Left lung (tissue), 4 donors: ENCODE measurements at regions not wholly inside any gene's neighbourhood (a gene's known extent, or its start where the extent isn't known, plus 50 kb on each side); places are given as distances from the start of the nearest gene placed in this dataset.
A peak's percentile ranks its signal among the peaks of the same experiment; 100 is the strongest.

Experiments
- ATAC-seq: fragments of 200-7000 bp; cut with Tn5 transposase; one replicate; pipeline ENCODE4 v1.9.1; 2020; ENCODE audit warnings: moderate library complexity
- DNase-seq, 4 donors: peaks; one replicate each; pipeline ENCODE4 v3.0.0-alpha.2; 2013 to 2020
- H3K27ac ChIP-seq, 2 donors: fragments of 200-600 bp; sonication (generic) in 1 of 2; one replicate each; pipeline versions ENCODE4 v1.5.0 to v1.8.0; 2020 to 2021
- H3K27me3 ChIP-seq, 2 donors: fragments of 200-600 bp; sonication (generic) in 1 of 2; one replicate each; pipeline versions ENCODE4 v1.5.0 to v1.8.0; 2020 to 2021
- H3K36me3 ChIP-seq, 2 donors: fragments of 200-600 bp; sonication (generic) in 1 of 2; one replicate each; pipeline versions ENCODE4 v1.5.0 to v1.8.0; 2020 to 2021
- H3K4me1 ChIP-seq, 2 donors: fragments of 200-600 bp; one replicate each; pipeline ENCODE4 v1.8.0; 2021
- H3K4me3 ChIP-seq, 2 donors: fragments of 200-600 bp; sonication (generic) in 1 of 2; one replicate each; pipeline versions ENCODE4 v1.5.0 to v1.8.0; 2020 to 2021; ENCODE audit warnings: mild to moderate bottlenecking in 1 of 2
- H3K9me3 ChIP-seq, 2 donors: fragments of 200-600 bp; sonication (generic) in 1 of 2; one replicate each; pipeline versions ENCODE4 v1.5.0 to v1.8.0; 2020 to 2021
- intact Hi-C, 2 donors: fragments of 100-400 bp; cut with DNase I; formaldehyde crosslinking; loops; one replicate each; pipeline versions ENCODE4 v1.11.2 to v1.14.2; 2022
- TF ChIP-seq, protein P1 (sequence below), 2 donors: fragments of 200-600 bp; sonication (generic) in 1 of 2; IDR thresholded peaks; one replicate each; pipeline versions ENCODE4 v1.5.0 to v1.8.0; 2021; ENCODE audit warnings: antibody characterized with exemption in 2 of 2
- donor health status: DM: no; HTN: yes; CAD: no.
- donor health status: DM: no; HTN: no; CAD: no.

DNA sequence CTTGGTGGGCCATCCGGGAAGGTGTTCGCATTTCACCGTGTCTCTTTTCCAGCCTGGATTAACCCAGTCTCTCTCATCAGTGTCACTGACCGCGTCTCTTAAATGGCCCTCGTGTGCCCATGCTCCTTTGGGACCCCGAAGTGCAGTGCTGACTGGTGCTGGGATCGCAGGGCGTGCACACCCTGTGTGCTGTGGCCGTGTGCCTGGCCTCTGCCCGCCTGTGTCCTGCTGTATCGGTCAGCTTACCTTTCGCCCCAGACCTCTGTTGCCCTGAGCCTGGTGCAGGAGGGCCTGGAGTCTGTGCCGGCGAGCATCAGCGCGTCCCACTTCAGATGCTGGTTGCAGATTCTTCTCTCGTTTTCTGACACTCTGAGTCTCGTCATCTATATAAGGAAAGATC is 68.3 kb upstream of the HGFAC start:
- Histone ChIP-seq H3K36me3 (peaks cover 0 to 5% of the 10 kb centered on the region in 2 donors), H3K27ac (peak overlapping the region in 1 of 2 donors; percentile 68), H3K4me1 (peaks cover 3 to 51% of the 10 kb centered on the region in 2 donors), H3K9me3 (no peaks in the 10 kb centered on the region), H3K27me3 (peaks cover 0 to 33% of the 10 kb centered on the region in 2 donors), H3K4me3 (no peak overlapping the region)
- ATAC-seq (no peak), DNase-seq (peak in 1 of 4 donors; percentile 63)
- TF ChIP-seq, protein P1, sequence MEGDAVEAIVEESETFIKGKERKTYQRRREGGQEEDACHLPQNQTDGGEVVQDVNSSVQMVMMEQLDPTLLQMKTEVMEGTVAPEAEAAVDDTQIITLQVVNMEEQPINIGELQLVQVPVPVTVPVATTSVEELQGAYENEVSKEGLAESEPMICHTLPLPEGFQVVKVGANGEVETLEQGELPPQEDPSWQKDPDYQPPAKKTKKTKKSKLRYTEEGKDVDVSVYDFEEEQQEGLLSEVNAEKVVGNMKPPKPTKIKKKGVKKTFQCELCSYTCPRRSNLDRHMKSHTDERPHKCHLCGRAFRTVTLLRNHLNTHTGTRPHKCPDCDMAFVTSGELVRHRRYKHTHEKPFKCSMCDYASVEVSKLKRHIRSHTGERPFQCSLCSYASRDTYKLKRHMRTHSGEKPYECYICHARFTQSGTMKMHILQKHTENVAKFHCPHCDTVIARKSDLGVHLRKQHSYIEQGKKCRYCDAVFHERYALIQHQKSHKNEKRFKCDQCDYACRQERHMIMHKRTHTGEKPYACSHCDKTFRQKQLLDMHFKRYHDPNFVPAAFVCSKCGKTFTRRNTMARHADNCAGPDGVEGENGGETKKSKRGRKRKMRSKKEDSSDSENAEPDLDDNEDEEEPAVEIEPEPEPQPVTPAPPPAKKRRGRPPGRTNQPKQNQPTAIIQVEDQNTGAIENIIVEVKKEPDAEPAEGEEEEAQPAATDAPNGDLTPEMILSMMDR (IDR thresholded peaks at IDR 0.05): no peak
- intact Hi-C loops: no loop called here

DNA sequence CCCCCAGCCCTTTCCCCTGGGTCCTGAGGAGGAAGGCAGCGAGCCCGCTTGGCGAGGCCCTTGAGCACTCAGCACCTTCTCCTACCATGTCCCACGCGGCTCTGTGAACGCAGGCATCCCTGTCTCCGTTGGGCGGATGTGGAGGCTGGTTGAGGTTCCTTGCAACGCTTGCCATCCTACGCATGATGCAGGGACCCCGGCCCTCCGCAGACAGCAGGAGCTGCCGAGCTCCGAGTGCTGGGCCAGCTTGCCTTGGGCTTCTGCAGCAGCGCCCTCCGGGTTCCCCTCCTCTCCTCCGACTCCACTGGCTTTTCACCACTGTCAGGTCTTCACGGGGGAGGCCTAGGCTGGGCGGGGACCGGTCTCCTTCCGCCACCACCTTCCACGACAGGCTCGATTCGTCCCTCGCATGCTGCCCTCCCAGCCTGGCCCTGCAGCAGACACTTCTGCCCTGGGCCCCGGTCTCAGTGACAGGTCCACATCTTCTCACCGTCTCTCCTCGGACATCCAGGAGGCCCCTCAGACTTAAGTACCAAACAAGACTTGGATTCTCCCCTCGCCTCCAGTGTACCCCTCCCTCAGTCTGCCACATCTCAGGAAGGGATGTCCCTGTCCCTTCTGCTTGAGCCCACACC is 67.6 kb upstream of the HGFAC start:
- intact Hi-C loops: no loop called here
- Histone ChIP-seq H3K9me3 (no peaks in the 10 kb centered on the region), H3K27me3 (peaks cover 0 to 29% of the 10 kb centered on the region in 2 donors), H3K36me3 (peaks cover 0 to 5% of the 10 kb centered on the region in 2 donors), H3K4me3 (no peak overlapping the region), H3K27ac (no peak overlapping the region), H3K4me1 (peaks cover 0 to 46% of the 10 kb centered on the region in 2 donors)
- DNase-seq (peak in 1 of 4 donors; percentile 74), ATAC-seq (no peak)
- TF ChIP-seq, protein P1 (IDR thresholded peaks at IDR 0.05): no peak

DNA sequence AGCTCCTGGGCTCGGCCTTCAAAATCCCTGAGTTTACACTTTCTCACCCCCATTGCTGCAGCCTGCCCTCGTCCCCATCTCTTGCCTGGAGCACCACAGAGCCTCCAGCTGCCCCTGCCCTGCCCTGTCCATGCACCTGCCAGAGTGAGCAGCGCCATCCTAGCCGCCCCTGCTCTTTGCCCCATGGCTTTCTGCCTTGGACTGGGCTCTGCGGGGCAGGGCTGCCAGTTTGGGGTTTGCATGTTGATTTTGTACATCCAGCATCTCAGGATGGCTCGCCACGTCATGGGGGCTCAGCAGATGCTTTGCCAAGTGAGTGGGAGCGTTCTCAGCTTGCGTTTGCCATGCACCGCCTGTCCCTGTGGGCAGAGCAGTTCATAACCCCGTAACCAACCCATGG is 67.1 kb upstream of the HGFAC start:
- H3K27me3 ChIP-seq: peaks cover 0 to 23% of the 10 kb centered on the region in 2 donors
- TF ChIP-seq, protein P1 (IDR thresholded peaks at IDR 0.05): no peak
- intact Hi-C loops: no loop called here
- ATAC-seq (no peak), DNase-seq (peak in 1 of 4 donors; percentile 51)
- H3K36me3 ChIP-seq: peaks cover 0 to 5% of the 10 kb centered on the region in 2 donors
- peaks cover 0 to 41% of the 10 kb centered on the region in 2 donors for H3K4me1 ChIP-seq
- peaks cover 0 to 3% of the 10 kb centered on the region in 2 donors for H3K9me3 ChIP-seq
- no peak overlapping the region for H3K27ac ChIP-seq
- H3K4me3 ChIP-seq: no peak overlapping the region

DNA sequence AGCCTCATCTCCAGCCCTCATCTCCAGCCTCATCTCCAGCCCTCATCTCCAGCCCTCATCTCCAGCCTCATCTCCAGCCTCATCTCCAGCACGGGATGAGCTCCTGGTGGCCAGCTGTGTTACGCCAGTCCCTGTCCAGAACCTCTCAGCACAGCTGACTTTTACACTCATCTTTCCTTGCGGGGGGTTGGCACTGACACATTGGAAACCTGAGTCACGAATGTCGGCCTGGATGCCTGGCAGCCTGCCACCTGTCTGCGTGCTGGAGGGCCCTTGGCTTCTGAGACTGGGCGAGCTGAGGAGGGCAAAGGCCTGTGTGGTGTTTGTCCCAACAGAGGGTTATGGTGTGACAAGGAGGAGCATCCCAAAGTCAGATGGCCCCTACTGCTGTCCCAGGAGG is 66.1 kb upstream of the HGFAC start:
- intact Hi-C loops: no loop called here
- DNase-seq (peak in 1 of 4 donors; percentile 62), ATAC-seq (no peak)
- TF ChIP-seq, protein P1 (IDR thresholded peaks at IDR 0.05): no peak
- Histone ChIP-seq H3K27ac (no peak overlapping the region), H3K27me3 (peaks cover 0 to 15% of the 10 kb centered on the region in 2 donors), H3K36me3 (peaks cover 0 to 5% of the 10 kb centered on the region in 2 donors), H3K9me3 (peaks cover 0 to 13% of the 10 kb centered on the region in 2 donors), H3K4me1 (peaks cover 0 to 31% of the 10 kb centered on the region in 2 donors), H3K4me3 (no peak overlapping the region)

DNA sequence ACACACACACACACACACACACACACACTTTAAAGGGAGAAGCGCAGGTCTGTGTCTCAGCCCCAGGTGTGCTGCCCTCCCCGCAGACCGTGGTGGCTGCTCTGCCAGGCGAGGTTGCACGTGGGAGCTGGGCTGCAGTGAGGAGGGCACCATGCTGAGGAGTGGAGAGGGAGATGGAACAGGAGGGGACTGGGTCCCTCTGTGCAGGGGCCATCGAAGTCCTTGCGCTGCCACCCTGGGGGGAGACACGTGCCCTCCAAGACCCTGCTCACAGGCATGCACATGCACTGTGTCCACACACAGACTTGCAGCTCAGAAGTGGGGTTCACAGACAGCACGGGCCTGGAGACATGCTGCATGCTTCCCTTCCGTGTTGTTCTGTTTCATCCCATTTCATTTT is 65.5 kb upstream of the HGFAC start:
- peaks cover 0 to 14% of the 10 kb centered on the region in 2 donors for H3K27me3 ChIP-seq
- TF ChIP-seq, protein P1 (IDR thresholded peaks at IDR 0.05): no peak
- H3K36me3 ChIP-seq: peaks cover 0 to 5% of the 10 kb centered on the region in 2 donors
- no peak for ATAC-seq
- H3K4me3 ChIP-seq: no peak overlapping the region
- peaks cover 0 to 28% of the 10 kb centered on the region in 2 donors for H3K4me1 ChIP-seq
- DNase-seq: peak in 1 of 4 donors; percentile 52
- no peak overlapping the region for H3K27ac ChIP-seq
- H3K9me3 ChIP-seq: peaks cover 0 to 17% of the 10 kb centered on the region in 2 donors
- intact Hi-C loops: no loop called here
